ENCODE measurements at regions not wholly inside any gene's neighbourhood (a gene's known extent, or its start where the extent isn't known, plus 50 kb on each side); places are given as distances from the start of the nearest gene placed in this dataset.
"Not testable (repeated sequence)": the region's sequence is repeated elsewhere in the genome, so short reads cannot be mapped to it uniquely, and the experiment has no call there.

GRCh38 chr12:13523536-13524307 is 327.2 kb downstream of the EMP1 start:
- Histone ChIP-seq H3K36me3 (ENCODE audit: insufficient read depth) (no peaks in the 10 kb centered on the region), H3K9ac (no peak overlapping the region), H3K4me1 (ENCODE audit: low read depth, poor library complexity, severe bottlenecking) (no peaks in the 10 kb centered on the region), H3K4me3 (IDR thresholded peaks at IDR 0.05; ENCODE audit: insufficient read depth, low read depth, low read length) (no peak overlapping the region), H3K4me2 (no peak overlapping the region), H3K79me2 (ENCODE audit: insufficient read depth, low read depth) (no peaks in the 10 kb centered on the region), H2AFZ (ENCODE audit: low read depth) (no peak overlapping the region), H4K20me1 (ENCODE audit: insufficient read depth) (no peaks in the 10 kb centered on the region), H3K27me3 (ENCODE audit: insufficient read depth, low read depth) (no peaks in the 10 kb centered on the region), H3K27ac (no peak overlapping the region)
- TF ChIP-seq CTCF (conservative IDR thresholded peaks at IDR 0.05; ENCODE audit: low read depth, low read length) = no peak

- not testable (repeated sequence) for H3K27me3 ChIP-seq (ENCODE audit: insufficient read depth, low read depth); H3K4me1 ChIP-seq (ENCODE audit: low read depth, poor library complexity, severe bottlenecking); H3K36me3 ChIP-seq (ENCODE audit: insufficient read depth); H3K79me2 ChIP-seq (ENCODE audit: insufficient read depth, low read depth); H2AFZ ChIP-seq (ENCODE audit: low read depth); H3K4me3 ChIP-seq (IDR thresholded peaks at IDR 0.05; ENCODE audit: insufficient read depth, low read depth, low read length); H3K27ac ChIP-seq; H3K4me2 ChIP-seq; H4K20me1 ChIP-seq (ENCODE audit: insufficient read depth); H3K9ac ChIP-seq
Observed at GRCh38 chr12:13518034-13518433, 321.5 kb downstream of the EMP1 start.

GRCh38 chr12:13509740-13510139 is 313.2 kb downstream of the EMP1 start:
- no peak for TF ChIP-seq CTCF (conservative IDR thresholded peaks at IDR 0.05; ENCODE audit: low read depth, low read length)
- Histone ChIP-seq H3K4me1 (ENCODE audit: low read depth, poor library complexity, severe bottlenecking) (peaks cover 11% of the 10 kb centered on the region), H3K79me2 (ENCODE audit: insufficient read depth, low read depth) (no peaks in the 10 kb centered on the region)

GRCh38 chr12:13505636-13506035 is 309.1 kb downstream of the EMP1 start:
- Histone ChIP-seq H2AFZ (ENCODE audit: low read depth) (no peak overlapping the region), H3K79me2 (ENCODE audit: insufficient read depth, low read depth) (no peaks in the 10 kb centered on the region), H3K27me3 (ENCODE audit: insufficient read depth, low read depth) (no peaks in the 10 kb centered on the region)

More at GRCh38 chr12:13509740-13510139, 313.2 kb downstream of the EMP1 start:
- H3K4me2 ChIP-seq = no peak overlapping the region
- no peaks in the 10 kb centered on the region for H4K20me1 ChIP-seq (ENCODE audit: insufficient read depth)
- H3K9ac ChIP-seq = no peak overlapping the region
- no peak overlapping the region for H2AFZ ChIP-seq (ENCODE audit: low read depth)
- no peaks in the 10 kb centered on the region for H3K27me3 ChIP-seq (ENCODE audit: insufficient read depth, low read depth)
- no peak overlapping the region for H3K27ac ChIP-seq
- H3K36me3 ChIP-seq (ENCODE audit: insufficient read depth) = no peaks in the 10 kb centered on the region
- no peak overlapping the region for H3K4me3 ChIP-seq (IDR thresholded peaks at IDR 0.05; ENCODE audit: insufficient read depth, low read depth, low read length)

More at GRCh38 chr12:13505636-13506035, 309.1 kb downstream of the EMP1 start:
- no peaks in the 10 kb centered on the region for H4K20me1 ChIP-seq (ENCODE audit: insufficient read depth)
- H3K36me3 ChIP-seq (ENCODE audit: insufficient read depth) = no peaks in the 10 kb centered on the region
- peaks cover 35% of the 10 kb centered on the region for H3K4me1 ChIP-seq (ENCODE audit: low read depth, poor library complexity, severe bottlenecking)
- no peak overlapping the region for H3K27ac ChIP-seq
- H3K9ac ChIP-seq = no peak overlapping the region
- H3K4me3 ChIP-seq (IDR thresholded peaks at IDR 0.05; ENCODE audit: insufficient read depth, low read depth, low read length) = no peak overlapping the region
- H3K4me2 ChIP-seq = no peak overlapping the region
- no peak for TF ChIP-seq CTCF (conservative IDR thresholded peaks at IDR 0.05; ENCODE audit: low read depth, low read length)
